Fibroblast of villous mesenchyme (primary cell): ENCODE measurements at regions not wholly inside any gene's neighbourhood (a gene's known extent, or its start where the extent isn't known, plus 50 kb on each side); places are given as distances from the start of the nearest gene placed in this dataset.

Source experiments
- DNase-seq: peaks from one replicate; pipeline ENCODE4 v3.0.0-alpha.2; 2010; ENCODE audit warnings: low read depth
- H3K4me3 ChIP-seq: 2 replicates; pipeline ENCODE4 v1.5.1; 2011; ENCODE audit warnings: low read depth, mild to moderate bottlenecking, low read length
- CTCF ChIP-seq: IDR thresholded peaks from 2 replicates; pipeline ENCODE4 v1.5.1; 2012; ENCODE audit warnings: low read depth, mild to moderate bottlenecking, low read length; ENCODE audit not compliant: insufficient read depth

- DNase-seq = no peak
- no peak overlapping the region for H3K4me3 ChIP-seq
- TF ChIP-seq CTCF = no peak
Measured at GRCh38 chr17:34176440-34176839, 78.6 kb upstream of the CCL2 start.

- DNase-seq = peak; percentile 72
- TF ChIP-seq CTCF = no peak
Measured at GRCh38 chr17:34177642-34178041, 77.4 kb upstream of the CCL2 start.

GRCh38 chr17:34178092-34178491, 77.0 kb upstream of the CCL2 start:
- no peak for DNase-seq
- no peak overlapping the region for H3K4me3 ChIP-seq
- TF ChIP-seq CTCF = no peak

More at GRCh38 chr17:34177642-34178041, 77.4 kb upstream of the CCL2 start:
- no peak overlapping the region for H3K4me3 ChIP-seq

GRCh38 chr17:34182036-34182803, 72.9 kb upstream of the CCL2 start:
- H3K4me3 ChIP-seq = no peak overlapping the region
- DNase-seq = peak; percentile 29
- no peak for TF ChIP-seq CTCF

- H3K4me3 ChIP-seq = no peak overlapping the region
- no peak for TF ChIP-seq CTCF
- peak; percentile 36 for DNase-seq
Measured at GRCh38 chr17:34195987-34196386, 59.1 kb upstream of the CCL2 start.

GRCh38 chr17:34198519-34198918, 56.6 kb upstream of the CCL2 start:
- no peak for TF ChIP-seq CTCF
- H3K4me3 ChIP-seq = no peak overlapping the region
- no peak for DNase-seq

GRCh38 chr17:34199454-34199853, 55.6 kb upstream of the CCL2 start:
- DNase-seq = no peak
- H3K4me3 ChIP-seq = no peak overlapping the region
- no peak for TF ChIP-seq CTCF
